HepG2 (cell line): ENCODE measurements at regions not wholly inside any gene's neighbourhood (a gene's known extent, or its start where the extent isn't known, plus 50 kb on each side); places are given as distances from the start of the nearest gene placed in this dataset.

Experiments
- ATAC-seq: fragments of 200-7000 bp; cut with Tn5 transposase; 3 replicates; pipeline ENCODE4 v1.9.1; 2020; ENCODE audit warnings: mild to moderate bottlenecking, moderate library complexity
- BruUV-seq: library from RNA; stranded (reverse); fragments of 400-500 nt; replicated peaks from 2 replicates; lab custom pipeline; 2021; lab: Mats Ljungman, UMichigan
- CTCF ChIA-PET: fragments of 300-600 bp; formaldehyde crosslinking; extraction: SDS; loops from one replicate; lab custom pipeline; 2021; ENCODE audit warnings: low total read pairs, inconsistent platforms, low intra/inter-chr PET ratio; lab: Yijun Ruan, JAX
- POLR2A ChIA-PET: fragments of 350-600 bp; sonication (Branson Sonifier 250); formaldehyde crosslinking; loops from one replicate; lab custom pipeline; 2020; ENCODE audit warnings: antibody characterized with exemption, inconsistent platforms; lab: Yijun Ruan, JAX
- DNase-seq: peaks from one replicate; pipeline ENCODE4 v3.0.0-alpha.2; 2015; ENCODE audit warnings: low spot score
- FAIRE-seq: peaks from 3 replicates; lab custom pipeline; 2011; peaks lifted over from hg19 to GRCh38; lab: Jason Lieb, UNC
- H2AFZ ChIP-seq: one replicate; pipeline ENCODE4 v1.6.1; 2011; ENCODE audit warnings: low read length, inconsistent platforms
- H3K27ac ChIP-seq: fragments of 300-600 bp; 3 replicates; pipeline ENCODE4 v1.8.0; 2011; ENCODE audit warnings: mixed run types, mild to moderate bottlenecking, mixed read lengths, low read length, inconsistent platforms; ENCODE audit not compliant: insufficient read depth; ENCODE audit errors: extremely low read length
- H3K27me3 ChIP-seq, 2 experiments: fragments of 200-600 bp in 1 of 2; 2 replicates in 1 of 2; 3 replicates in 1 of 2; pipeline versions ENCODE4 v1.6.0 to v1.8.0; 2011; ENCODE audit warnings: low read length in 2 of 2, mild to moderate bottlenecking in 2 of 2, moderate library complexity in 2 of 2, inconsistent platforms in 1 of 2; ENCODE audit not compliant: insufficient read depth in 2 of 2, control insufficient read depth in 1 of 2
- H3K36me3 ChIP-seq, 2 experiments: fragments of 200-600 bp in 1 of 2; replicated peaks in 1 of 2; 2 replicates in 1 of 2; 3 replicates in 1 of 2; pipeline versions ENCODE4 v1.5.1 to v1.8.0; 2011; ENCODE audit warnings: low read length in 2 of 2, inconsistent platforms in 1 of 2; ENCODE audit not compliant: insufficient read depth in 2 of 2, control insufficient read depth in 1 of 2
- H3K4me1 ChIP-seq: 2 replicates; pipeline ENCODE4 v1.5.1; 2012; ENCODE audit warnings: low read length, inconsistent platforms; ENCODE audit not compliant: insufficient read depth
- H3K4me2 ChIP-seq: 2 replicates; pipeline ENCODE4 v1.6.0; 2011; ENCODE audit warnings: low read depth, low read length, inconsistent platforms
- H3K4me3 ChIP-seq, 3 experiments: fragments of 200-600 bp in 1 of 3; sonication (generic), shearing (Covaris generic) in 1 of 3; replicated peaks in 1 of 3; 2 replicates each; pipeline ENCODE4 v1.5.1; 2011 to 2016; ENCODE audit warnings: low read length in 3 of 3, inconsistent platforms in 2 of 3, low read depth in 2 of 3, mild to moderate bottlenecking in 2 of 3, control low read depth in 1 of 3, mixed read lengths in 1 of 3; ENCODE audit not compliant: insufficient read depth in 1 of 3
- H3K79me2 ChIP-seq: one replicate; pipeline ENCODE4 v1.6.1; 2011; ENCODE audit warnings: low read length, inconsistent platforms; ENCODE audit not compliant: insufficient read depth
- H3K9ac ChIP-seq: 2 replicates; pipeline ENCODE4 v1.6.0; 2011; ENCODE audit warnings: mild to moderate bottlenecking, low read depth, low read length, inconsistent platforms; ENCODE audit not compliant: insufficient read depth
- H3K9me3 ChIP-seq: 2 replicates; pipeline ENCODE4 v1.5.1; 2012; ENCODE audit warnings: mild to moderate bottlenecking, low read length
- H4K20me1 ChIP-seq: 2 replicates; pipeline ENCODE4 v1.6.0; 2011; ENCODE audit warnings: inconsistent platforms, mild to moderate bottlenecking, low read length, moderate library complexity; ENCODE audit not compliant: insufficient read depth
- MLX ChIP-seq: IDR thresholded peaks from 2 replicates; pipeline ENCODE4 v1.6.1; 2016
- ZNF629 ChIP-seq: sonication (generic); formaldehyde crosslinking; conservative IDR thresholded peaks from 2 replicates; pipeline ENCODE4 v1.5.0; 2020; ENCODE audit warnings: missing genetic modification reagents
- ZNF878 ChIP-seq: sonication (generic); formaldehyde crosslinking; IDR thresholded peaks from 2 replicates; pipeline ENCODE4 v1.8.1; 2023; ENCODE audit warnings: mild to moderate bottlenecking, missing genetic modification reagents, moderate library complexity
- WGBS: methylation state at CpG from one replicate; pipeline ENCODE4 v1.1.6; 2017; ENCODE audit warnings: low lambda C conversion rate; 5-methylcytosine and 5-hydroxymethylcytosine counted together
- in situ Hi-C: cut with HindIII; loops from 2 replicates; pipeline ENCODE4 v1.10.0; 2017; ENCODE audit warnings: low pct_unique_long_range_greater_than_20kb; ENCODE audit not compliant: extremely low pct_ligation_motif_present
- intact Hi-C: fragments of 100-400 bp; cut with micrococcal nuclease; formaldehyde crosslinking; loops from one replicate; pipeline ENCODE4 v1.10.0; 2022; ENCODE audit not compliant: unreplicated experiment
- TF ChIP-seq, protein P1 (sequence below): sonication (generic); formaldehyde crosslinking; IDR thresholded peaks from 2 replicates; pipeline ENCODE4 v1.4.0; 2020; ENCODE audit warnings: missing genetic modification reagents
- TF ChIP-seq, protein P2 (sequence below): sonication (generic); formaldehyde crosslinking; IDR thresholded peaks from 2 replicates; pipeline ENCODE4 v1.4.0; 2020; ENCODE audit warnings: missing genetic modification reagents

GRCh38 chr16:86874141-86874540, 295.8 kb downstream of the FOXL1 start (continued):
- TF ChIP-seq, protein P1, sequence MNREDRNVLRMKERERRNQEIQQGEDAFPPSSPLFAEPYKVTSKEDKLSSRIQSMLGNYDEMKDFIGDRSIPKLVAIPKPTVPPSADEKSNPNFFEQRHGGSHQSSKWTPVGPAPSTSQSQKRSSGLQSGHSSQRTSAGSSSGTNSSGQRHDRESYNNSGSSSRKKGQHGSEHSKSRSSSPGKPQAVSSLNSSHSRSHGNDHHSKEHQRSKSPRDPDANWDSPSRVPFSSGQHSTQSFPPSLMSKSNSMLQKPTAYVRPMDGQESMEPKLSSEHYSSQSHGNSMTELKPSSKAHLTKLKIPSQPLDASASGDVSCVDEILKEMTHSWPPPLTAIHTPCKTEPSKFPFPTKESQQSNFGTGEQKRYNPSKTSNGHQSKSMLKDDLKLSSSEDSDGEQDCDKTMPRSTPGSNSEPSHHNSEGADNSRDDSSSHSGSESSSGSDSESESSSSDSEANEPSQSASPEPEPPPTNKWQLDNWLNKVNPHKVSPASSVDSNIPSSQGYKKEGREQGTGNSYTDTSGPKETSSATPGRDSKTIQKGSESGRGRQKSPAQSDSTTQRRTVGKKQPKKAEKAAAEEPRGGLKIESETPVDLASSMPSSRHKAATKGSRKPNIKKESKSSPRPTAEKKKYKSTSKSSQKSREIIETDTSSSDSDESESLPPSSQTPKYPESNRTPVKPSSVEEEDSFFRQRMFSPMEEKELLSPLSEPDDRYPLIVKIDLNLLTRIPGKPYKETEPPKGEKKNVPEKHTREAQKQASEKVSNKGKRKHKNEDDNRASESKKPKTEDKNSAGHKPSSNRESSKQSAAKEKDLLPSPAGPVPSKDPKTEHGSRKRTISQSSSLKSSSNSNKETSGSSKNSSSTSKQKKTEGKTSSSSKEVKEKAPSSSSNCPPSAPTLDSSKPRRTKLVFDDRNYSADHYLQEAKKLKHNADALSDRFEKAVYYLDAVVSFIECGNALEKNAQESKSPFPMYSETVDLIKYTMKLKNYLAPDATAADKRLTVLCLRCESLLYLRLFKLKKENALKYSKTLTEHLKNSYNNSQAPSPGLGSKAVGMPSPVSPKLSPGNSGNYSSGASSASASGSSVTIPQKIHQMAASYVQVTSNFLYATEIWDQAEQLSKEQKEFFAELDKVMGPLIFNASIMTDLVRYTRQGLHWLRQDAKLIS (CRISPR knock-in tag): no peak
- no peak for TF ChIP-seq ZNF878
- no peak for TF ChIP-seq MLX (CRISPR knock-in tag)

DNA sequence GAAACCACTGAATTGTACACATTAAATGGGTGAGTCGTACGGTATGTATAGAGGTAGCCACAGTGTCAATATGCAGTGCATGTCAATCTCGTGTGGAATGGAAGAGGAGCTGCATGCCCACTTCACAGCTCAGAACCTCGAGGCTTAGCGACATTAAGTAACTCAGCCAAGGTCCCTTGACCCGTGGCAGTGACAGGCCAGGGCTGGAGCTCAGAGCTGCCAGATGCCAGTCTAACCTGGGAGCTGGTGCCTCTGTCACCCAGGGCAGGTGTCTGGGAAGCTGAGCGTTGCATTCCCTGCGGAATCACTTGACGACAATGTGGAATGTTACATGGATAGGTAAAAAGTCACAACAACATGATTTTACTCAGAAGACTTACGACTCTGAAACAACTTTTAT, 298.1 kb downstream of the FOXL1 start:
- Histone ChIP-seq H3K9ac (no peak overlapping the region), H3K4me1 (no peaks in the 10 kb centered on the region), H2AFZ (no peak overlapping the region), H3K27me3 (peaks cover 1 to 46% of the 10 kb centered on the region in 2 experiments; a peak in 2 of 5 replicates), H3K36me3 (no peaks in the 10 kb centered on the region), H3K4me3 (no peak overlapping the region), H3K79me2 (no peaks in the 10 kb centered on the region), H3K4me2 (no peak overlapping the region), H3K9me3 (no peaks in the 10 kb centered on the region), H3K27ac (no peak overlapping the region), H4K20me1 (no peaks in the 10 kb centered on the region)
- in situ Hi-C loops: loop anchor here (10.0 kb wide), 1 partner anchor 312 kb away; the partner anchor contains the start of gene FOXC2
- 30% methylated on average over 10 of the region's 10 CpGs for WGBS
- TF ChIP-seq, protein P2, sequence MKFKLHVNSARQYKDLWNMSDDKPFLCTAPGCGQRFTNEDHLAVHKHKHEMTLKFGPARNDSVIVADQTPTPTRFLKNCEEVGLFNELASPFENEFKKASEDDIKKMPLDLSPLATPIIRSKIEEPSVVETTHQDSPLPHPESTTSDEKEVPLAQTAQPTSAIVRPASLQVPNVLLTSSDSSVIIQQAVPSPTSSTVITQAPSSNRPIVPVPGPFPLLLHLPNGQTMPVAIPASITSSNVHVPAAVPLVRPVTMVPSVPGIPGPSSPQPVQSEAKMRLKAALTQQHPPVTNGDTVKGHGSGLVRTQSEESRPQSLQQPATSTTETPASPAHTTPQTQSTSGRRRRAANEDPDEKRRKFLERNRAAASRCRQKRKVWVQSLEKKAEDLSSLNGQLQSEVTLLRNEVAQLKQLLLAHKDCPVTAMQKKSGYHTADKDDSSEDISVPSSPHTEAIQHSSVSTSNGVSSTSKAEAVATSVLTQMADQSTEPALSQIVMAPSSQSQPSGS: no peak
- TF ChIP-seq ZNF629 (CRISPR knock-in tag): 0 out of 2 replicates have a peak, but pooled peaks have one; percentile 36
- intact Hi-C loops: no loop called here
- ChIA-PET POLR2A (no interaction called here), CTCF (no interaction called here)
- DNase-seq: no peak
- no peak for FAIRE-seq
- no peak for ATAC-seq
- BruUV-seq: no TSS peak
